NOMO-1 (cell line): ENCODE measurements at regions not wholly inside any gene's neighbourhood (a gene's known extent, or its start where the extent isn't known, plus 50 kb on each side); places are given as distances from the start of the nearest gene placed in this dataset.

Experiments
- DNase-seq, 2 experiments: peaks; one replicate each; lab custom pipeline; 2025; ENCODE audit not compliant: unreplicated experiment in 2 of 2; lab: John Stamatoyannopoulos, UW

DNA sequence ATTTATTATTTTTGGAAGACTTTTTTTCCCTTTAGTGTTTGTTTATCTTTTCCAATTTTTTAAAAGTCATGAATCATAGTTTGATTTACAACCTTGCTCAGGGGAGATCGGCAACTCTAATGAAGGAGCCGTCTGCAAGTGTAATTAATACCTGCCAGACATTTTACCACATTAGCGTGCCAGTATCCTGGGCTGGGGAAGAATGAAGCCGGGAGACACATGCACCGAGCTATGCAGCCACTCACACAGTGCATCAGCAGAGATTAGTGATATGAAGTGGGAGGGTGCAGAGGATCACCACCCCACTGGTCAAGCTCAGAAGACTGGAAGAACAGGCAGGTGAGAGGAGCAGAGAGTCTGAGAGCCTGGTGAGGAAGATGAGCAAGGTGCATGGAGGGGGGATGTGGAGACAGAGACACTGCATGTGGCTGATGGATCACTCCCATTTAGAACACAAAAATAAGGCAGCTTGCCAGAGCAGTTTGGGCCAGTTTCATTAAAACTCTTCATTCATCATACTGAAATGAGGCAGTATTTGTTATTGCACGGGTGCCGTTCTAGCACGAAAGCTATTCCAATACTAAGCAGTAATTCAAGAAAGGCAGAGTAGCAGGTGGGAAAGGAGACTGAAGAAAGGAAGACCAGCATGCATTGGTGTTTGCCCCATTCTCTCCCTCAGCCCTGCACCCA lies 821.6 kb downstream of the TUSC7 start:
- no peak for DNase-seq

DNA sequence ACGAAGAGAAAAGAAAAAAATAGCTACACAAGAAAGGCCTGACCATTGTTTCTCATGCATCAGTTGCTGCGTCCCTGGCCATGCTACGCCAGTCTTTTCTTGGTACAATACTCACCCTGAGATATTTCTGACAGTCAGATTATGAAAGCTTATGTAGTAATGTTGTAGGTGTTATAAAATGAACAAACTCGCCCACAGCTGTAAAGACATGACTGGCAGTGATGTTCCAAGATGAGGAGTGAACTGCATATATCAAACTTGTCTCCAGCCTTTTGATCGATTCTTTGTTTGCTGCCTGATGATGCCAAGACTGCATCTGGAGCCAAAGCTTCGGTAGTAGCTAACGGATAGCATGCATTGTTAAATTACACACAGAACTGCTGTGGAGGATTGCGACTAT lies 822.7 kb downstream of the TUSC7 start:
- DNase-seq: no peak

DNA sequence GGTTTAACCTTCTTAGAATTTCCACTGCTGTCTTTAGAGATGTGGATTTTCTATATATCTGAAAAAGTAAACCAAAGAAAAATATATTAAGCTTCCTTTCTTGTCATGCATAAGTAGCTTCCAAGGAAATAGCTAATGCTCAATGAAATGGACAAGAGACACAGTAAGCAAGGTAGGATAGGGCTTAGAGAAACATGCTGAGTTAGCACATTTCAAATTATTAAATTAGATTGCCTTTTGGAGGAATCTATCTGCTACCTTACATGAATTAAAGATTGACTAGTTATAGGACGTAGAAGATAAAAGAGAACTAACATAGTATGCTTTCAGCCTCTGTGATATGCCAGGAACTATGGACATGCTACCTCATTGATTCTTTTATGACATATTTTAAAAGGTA lies 824.6 kb downstream of the TUSC7 start:
- DNase-seq: no peak

DNA sequence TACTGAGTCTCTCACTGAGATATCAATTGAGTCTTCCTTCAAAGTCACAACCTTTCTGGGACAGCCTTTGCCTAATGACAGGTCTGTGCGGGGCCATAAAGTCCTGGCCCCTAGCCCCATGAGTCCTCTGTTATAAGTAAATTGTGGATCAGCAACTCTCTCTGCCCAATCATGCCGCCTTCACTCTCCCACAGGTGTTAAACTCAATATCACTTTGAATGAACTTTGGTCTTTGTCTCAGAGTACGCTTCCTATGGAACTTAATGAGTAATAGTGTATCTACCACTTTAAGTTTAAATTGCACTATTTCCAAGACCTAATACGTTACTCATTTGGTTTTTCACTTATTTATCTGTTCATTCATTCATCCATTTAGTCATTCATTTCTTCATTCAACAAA lies 826.4 kb downstream of the TUSC7 start:
- DNase-seq: no peak

DNA sequence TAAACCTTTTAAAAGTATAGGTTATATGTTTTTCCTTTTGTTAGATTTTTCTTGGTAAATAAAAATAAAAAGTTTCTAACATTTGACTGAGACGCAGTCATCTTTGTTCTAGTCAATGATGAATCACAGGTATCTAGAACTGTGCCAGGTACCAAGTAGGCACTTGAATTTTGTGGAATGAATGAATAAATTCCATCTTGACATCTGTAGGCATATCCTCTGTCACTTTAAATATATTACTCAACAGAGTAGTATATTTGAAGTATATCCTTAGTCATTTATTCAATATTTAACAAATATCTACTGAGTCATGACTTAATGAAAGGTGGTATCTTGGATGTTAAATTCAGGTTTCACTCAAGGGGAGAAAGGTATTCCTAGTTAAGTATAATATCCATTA lies 828.4 kb downstream of the TUSC7 start:
- DNase-seq: no peak

DNA sequence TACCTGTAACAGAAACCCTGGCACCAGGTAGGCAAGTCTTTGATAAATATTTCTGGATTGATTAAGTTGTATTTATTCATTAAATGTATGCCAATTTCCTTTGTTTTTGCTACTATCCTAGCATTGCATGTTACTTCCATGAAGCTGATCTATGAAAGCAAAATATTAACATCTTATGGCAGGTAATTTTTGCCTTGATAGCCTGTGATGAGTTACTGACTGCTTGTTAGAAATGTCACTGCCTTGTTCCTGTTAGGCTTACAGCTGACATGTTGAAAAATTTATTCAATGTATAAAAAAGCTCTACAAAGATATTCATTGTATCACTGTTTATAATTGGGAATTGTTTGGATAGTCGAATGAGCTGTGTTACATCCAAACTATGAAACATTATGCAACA lies 830.1 kb downstream of the TUSC7 start:
- DNase-seq: no peak

DNA sequence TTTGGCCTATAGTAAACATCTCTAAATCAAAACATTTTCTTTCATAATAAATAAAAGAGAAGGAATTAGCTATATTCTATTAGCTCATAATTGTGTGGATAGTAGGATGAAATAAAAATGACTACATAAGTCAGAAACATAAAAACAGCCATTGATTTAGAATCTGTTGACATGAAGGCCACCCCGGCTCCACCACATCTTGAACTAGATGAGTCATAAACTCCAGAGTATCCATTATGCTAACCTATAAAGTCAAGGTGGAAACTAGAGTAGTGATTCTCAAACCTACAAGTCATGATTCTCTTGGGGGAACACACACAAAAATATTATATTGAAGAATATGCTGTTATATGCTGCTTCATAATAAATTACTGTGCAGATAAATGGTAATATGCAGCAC lies 831.0 kb downstream of the TUSC7 start:
- no peak for DNase-seq

DNA sequence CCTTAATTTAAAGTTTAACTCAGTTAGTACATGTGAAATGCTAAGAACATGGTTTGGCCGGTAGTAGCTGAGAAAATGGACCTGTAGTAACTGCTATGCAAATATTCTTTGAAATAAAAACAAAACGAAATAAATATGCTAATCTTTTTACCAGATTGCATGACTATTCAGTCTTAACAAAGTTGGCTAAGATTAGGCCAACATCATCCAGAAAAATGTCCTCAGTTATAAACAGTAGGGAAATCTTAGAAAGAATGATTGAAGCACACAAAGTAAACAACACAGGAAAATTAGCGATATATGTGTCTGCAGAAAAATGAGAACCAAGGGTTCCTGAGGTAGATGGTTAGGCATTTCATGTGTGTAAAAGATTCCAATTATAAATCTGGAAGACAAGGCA lies 832.1 kb downstream of the TUSC7 start:
- DNase-seq: no peak

DNA sequence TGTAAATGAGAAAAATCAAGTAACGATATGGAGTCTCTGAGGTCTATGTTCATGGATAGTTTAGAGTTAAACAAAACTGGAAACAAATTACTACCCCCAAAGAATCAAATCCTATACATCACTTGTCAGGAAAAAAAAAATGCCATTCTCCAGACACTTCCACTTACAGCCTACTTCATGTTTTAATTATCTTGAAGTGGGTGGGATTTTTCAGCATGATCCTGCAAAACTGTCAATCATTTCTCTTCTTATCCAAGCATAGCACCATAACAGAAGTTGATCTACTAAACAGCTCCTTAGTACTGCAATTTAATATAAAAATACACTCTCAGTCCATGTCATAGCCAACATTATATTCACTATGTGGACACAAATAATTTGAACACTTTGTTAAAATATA lies 833.9 kb downstream of the TUSC7 start:
- no peak for DNase-seq

DNA sequence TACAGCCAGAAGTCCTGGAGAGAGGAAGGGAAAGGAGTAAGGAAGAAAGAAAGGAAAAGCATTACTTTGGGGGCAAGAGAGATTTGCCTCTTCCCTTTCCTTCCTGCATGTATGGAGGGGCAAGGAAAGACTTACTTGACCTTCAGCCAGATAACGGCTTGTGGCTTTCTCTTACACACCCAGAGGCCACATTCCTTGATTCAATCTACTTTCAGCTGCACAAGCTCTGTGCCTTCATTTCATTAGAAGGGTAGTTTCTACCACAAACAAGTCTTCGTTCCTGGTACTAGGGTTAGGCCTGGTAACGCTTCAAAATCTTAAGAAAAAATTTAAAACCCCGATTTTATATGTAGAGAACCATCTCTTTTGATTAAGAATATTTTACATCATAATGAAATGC lies 835.9 kb downstream of the TUSC7 start:
- no peak for DNase-seq

DNA sequence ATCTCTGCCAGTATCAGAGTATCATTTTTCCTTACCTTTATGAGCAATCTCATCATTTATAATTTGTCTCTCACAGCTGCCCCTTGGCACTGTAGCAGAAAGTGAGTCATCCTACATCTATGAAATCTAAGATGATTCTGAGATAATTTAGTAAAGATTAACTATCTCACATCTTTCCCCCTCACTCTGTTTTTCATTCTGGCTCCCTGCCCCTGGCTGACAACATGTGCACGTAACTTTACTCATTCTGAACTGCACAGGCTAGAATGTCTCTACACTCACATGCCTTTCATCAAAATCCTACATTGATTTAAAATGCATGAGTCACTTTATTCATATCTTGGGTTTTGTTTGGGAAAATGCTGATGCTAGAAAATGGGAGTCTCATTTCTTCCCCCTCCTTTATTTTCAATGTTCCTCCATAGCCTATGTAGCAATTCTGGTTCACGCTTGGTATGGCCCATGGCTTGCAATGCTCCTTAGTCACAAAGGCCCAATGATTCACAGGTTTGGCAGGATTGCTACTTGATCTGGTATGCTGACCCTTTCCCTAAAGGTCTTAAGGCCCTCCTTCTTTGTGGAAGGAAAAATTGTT lies 838.5 kb downstream of the TUSC7 start:
- DNase-seq: no peak

DNA sequence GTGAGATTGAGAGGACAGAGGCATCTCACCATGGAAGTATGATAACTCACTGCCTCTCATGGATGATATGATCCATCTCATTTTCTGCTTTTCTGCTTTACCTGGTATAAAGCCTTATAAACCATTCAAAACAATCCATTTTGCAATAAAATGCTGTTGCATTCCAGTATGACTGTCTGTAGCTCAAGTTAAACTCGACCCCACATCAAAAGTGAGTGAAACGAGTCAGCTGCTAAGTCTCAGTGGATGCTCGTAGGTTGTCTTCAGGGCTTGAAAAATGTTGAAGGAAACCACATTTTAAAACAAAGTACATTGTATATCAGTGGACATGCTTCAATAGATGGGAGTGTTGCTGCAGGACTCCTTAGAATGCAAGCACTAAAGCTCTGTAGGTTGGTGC lies 839.0 kb downstream of the TUSC7 start:
- DNase-seq: no peak

DNA sequence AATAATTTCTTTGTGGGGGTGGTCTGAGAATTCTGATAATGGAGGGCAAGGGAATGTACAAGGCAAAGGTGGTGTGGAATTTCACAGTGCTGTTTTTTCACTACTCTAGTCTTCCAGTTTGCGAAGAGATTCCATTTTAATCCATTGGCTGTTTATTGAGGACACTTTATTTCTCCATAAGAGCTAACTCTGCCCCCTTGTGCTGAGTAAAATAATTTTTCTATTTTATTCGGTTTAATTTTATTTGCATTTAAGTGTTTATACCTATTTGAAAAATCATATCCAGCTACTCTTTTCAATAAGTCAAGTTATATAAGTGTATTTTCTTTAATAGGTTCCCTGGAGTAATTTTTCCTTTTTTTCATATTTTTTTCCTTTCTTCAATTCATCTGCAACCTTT lies 840.1 kb downstream of the TUSC7 start:
- DNase-seq: no peak

DNA sequence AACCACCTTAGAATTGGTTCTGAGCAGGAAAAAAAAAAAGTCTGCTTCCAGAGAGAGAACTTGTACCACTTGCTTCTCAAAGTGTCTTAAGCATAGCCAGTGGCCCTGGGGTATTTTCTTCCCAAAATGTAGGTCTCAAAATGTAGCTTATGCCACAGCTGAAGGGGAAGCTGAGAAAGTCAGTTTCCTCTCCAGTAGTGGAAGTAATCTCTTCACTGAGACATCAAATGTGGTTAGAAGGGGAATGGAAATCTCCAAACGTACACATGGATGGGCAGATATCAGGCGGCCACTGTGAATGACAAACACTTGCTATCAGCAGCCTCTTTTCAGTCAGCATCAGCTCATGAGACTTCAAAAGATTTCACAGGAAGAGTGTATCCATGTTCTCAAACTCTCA lies 841.2 kb downstream of the TUSC7 start:
- no peak for DNase-seq

DNA sequence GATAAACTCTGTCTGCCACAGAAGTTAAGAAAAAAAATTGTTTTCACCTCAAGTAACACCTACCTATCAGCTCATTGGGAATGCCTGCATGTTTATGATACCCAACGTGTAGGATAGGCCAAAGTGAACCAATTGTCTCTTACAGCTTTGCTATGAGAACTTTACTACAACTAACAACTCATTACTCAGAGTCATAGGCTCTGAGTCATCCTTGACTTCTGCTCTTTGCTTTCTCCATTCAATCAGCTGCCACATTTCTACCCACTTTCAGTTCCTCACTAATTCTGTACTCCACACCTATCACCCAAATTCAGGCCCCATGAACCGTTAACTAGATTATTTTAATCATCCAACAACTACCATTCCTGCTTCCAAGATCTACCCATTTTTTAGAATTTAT lies 843.9 kb downstream of the TUSC7 start:
- DNase-seq: peak; percentile 56 to 90

DNA sequence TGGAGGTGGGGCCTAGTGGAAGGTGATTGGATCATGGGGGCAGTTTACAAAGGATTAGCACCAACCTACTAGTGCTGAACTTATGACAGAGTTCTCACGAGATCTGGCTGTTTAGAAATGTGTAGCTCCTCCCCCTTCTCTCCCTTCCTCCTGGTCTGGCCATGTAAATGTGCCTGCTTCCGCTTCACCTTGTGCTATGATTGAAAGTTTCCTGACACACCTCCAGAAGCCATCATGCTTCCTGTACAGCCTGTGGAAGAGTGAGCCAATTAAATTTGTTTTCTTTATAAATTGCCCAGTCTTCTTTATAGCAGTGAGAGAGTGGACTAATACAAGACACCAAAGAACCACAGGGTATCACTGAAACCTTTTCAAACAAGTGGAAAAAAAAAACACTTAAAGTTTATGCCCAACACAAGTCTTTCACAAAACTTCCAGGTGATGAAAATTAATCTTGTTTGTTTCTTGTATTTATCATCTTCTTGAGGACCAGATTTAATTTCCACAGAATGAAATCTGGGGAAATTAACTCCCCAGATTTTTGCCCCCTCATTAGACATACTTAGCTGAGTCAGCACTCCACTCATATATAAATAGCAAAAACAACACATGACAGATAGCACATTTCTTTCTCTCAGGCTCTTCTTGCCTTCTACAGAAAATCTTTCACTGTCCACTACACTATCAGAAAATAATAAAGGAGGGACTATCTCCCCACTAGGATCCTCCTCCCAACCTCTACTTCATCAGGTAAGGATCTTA lies 847.2 kb downstream of the TUSC7 start:
- DNase-seq: no peak

DNA sequence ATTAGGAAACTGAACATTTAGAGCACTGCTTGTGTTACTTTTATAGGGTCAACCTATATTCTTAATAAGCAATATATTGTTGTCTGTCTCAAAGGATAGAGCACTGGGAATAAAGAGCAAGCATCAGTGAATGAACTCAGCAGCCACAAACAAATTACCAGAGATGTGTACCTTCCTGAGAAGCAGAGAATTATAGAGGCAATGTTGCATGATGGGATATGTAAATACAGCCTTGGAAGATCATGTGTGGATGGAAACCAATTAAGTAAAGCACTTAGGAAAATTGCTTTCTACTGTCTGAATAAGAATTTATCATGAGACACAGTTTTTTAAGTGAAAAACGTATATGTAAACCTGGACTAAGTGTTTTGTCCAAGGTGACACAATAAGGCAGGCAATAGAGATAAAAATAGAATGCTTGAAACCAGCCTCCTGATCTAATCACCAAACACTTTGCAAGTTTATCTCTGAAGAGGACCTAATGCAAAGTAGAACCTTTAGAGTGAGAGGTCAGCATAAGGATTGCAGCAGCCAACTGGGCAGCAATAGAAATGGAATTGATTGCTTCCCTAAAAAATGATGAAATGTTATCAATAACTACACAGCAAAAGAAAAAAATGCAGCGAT lies 848.0 kb downstream of the TUSC7 start:
- no peak for DNase-seq

DNA sequence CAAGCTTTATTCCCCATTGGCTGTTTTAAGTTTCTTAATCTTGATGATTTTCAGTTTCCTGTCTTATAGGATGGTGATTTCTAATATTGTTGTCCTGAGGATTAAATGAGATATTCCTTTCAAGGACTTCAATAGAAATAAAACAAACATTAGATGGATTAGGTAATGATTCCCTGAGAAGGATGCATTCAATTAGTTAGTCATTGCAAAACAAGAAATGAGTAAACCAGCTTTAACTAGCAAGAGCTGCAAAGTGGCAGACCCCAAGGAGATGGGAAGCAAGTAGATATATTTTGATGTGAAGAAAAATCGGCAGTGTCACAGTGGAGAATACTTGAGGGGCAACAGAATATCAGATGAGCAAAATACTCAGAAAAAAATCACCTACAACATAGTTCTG lies 849.1 kb downstream of the TUSC7 start:
- no peak for DNase-seq

DNA sequence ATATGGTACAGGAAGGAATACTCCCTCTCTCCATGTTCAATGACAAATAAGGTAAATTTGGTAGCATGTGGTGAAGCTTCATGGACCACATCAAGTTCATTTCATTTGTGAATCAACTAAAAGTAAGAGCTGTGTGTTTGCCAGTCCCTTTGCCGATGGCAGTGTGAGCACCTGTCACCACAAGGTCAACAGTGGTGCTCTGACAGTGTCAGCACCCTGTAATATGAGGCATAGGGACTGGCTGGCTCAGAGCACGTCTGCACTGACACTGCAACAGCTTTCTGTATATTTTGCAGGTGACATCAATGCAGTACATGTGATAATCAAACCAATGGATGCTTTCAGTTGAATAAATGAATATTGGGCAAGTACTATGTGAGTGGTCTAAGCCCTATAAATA lies 852.4 kb downstream of the TUSC7 start:
- no peak for DNase-seq

DNA sequence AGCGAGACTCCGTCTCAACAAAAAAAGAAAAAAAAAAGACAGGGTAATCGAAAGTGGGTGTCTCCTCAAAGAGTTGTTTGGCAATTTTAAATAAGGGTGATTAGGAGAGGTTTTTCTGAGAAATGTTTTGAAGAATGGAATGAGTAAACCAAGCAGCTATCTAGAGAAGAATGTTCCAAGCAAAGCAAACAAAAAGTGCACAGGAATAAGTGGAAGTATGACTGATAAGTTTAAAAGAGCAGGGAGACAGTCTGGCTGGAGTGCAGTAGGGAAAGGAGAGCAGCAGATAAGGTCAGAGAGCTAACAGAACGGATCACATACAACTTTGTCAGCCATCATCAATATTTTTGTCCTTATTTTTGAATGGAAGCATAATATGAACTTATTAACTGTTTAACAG lies 853.5 kb downstream of the TUSC7 start:
- DNase-seq: no peak

DNA sequence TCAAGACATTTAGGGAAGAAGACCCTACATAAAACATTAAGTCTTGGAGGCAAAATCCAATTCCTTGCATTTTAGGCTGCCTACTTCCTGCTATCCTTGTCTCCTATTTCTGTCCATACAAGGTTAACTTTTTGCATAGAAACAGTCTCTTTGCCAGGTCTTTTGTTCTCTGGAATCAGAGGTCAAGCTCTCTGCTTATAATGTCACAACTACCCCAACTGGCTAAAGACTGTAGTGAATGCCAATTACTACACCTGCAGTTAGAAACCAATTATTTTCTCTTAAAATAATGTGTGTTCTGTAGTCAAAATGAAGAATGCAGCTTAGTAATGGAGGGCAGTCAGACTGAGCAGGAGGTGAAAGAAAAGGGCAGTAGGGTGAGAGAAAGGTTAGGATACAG lies 856.2 kb downstream of the TUSC7 start:
- no peak for DNase-seq

DNA sequence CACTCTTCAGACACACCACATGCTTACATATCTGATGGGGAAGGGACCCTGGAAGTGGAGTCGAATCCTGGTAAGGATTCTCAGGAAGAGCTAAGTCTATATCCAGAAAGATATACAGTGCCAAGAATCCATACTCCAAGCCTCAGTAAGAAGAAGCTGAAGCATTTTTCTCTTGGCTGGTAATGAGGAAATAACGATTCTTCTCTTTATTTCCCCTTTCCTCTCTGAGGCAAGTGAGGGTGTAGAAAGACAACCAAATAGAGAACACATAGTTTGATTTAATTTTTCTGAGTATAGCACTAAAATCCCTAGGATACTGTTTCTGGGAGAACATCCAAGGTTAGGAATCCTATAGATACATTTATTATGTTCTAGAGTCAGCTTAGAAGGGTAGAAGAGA lies 857.3 kb downstream of the TUSC7 start:
- DNase-seq: peak in 1 of 2 experiments; percentile 71
